ENCODE measurements at regions not wholly inside any gene's neighbourhood (a gene's known extent, or its start where the extent isn't known, plus 50 kb on each side); places are given as distances from the start of the nearest gene placed in this dataset.

DNA sequence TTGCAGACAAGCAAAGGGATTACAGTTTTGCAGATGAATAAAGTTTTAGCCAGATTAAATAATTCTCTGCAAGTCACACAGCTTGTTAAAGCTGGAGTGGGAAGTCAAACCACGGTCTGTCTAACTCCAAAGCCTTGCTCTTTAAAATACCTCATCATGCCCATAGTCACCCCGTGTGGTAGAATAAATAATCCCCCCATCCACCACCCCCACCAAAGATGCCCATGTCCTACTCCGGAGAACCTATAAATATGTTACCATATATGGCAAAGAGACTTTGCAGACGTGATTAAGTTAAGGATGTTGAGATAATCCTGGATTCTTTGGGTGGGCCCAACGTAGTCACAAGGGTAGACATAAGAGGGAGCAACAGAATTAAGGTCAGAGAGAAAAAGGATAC is 118.7 kb downstream of the BEND2 start:
- no peaks in the 10 kb centered on the region for H3K27me3 Mint-ChIP-seq (ENCODE audit: low read depth)
- no peak for TF ChIP-seq CTCF (IDR thresholded peaks at IDR 0.05)
- no peak overlapping the region for H3K4me3 Mint-ChIP-seq (ENCODE audit: unreplicated experiment)
- no peak for DNase-seq (ENCODE audit: low spot score)
- no peak overlapping the region for H3K27ac Mint-ChIP-seq (ENCODE audit: unreplicated experiment)
- peaks cover 7% of the 10 kb centered on the region for H3K4me1 Mint-ChIP-seq (ENCODE audit: low read depth)
- H3K36me3 Mint-ChIP-seq (ENCODE audit: low read depth): no peaks in the 10 kb centered on the region
- H3K9me3 Mint-ChIP-seq (ENCODE audit: low read depth): peaks cover 11% of the 10 kb centered on the region

DNA sequence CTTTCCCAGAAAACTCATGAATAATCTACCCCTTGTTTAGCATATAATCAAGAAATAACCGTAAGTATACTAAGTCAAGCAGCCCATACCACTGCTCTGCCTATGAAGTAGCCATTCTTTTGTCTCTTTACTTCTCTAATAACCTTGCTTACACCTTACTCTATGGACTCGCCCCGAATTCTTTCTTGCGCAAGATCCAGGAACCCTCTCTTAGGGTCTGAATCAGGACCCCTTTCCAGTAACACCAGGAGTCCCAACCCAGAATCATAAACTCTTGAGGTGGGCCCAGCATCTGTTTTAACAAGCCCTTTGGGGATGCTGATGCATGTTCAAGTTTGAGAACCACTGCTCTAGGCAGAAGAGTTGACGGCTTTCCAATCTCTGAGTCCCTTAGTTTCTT is 119.6 kb downstream of the BEND2 start:
- no peak for TF ChIP-seq CTCF (IDR thresholded peaks at IDR 0.05)
- peaks cover 7% of the 10 kb centered on the region for H3K4me1 Mint-ChIP-seq (ENCODE audit: low read depth)
- H3K36me3 Mint-ChIP-seq (ENCODE audit: low read depth): no peaks in the 10 kb centered on the region
- H3K27ac Mint-ChIP-seq (ENCODE audit: unreplicated experiment): no peak overlapping the region
- no peak for DNase-seq (ENCODE audit: low spot score)
- H3K27me3 Mint-ChIP-seq (ENCODE audit: low read depth): no peaks in the 10 kb centered on the region
- peaks cover 11% of the 10 kb centered on the region for H3K9me3 Mint-ChIP-seq (ENCODE audit: low read depth)
- no peak overlapping the region for H3K4me3 Mint-ChIP-seq (ENCODE audit: unreplicated experiment)

DNA sequence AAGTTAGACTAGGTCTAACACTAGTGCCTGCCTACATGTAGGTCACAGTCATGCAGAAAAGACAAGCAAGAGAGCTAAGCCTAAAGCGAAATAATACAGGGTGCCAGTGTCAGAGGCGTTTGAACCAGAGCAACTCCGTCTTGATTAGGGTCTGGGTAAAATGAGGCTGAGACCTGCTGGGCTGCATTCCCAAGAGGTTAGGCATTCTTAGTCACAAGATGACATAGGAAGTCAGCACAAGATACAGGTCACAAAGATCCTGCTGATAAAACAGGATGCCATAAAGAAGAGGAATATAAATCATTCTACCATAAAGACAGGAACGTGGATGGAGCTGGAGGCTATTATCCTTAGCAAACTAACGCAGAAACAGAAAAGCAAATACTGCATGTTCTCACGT is 120.9 kb downstream of the BEND2 start:
- Mint-ChIP-seq H3K27me3 (ENCODE audit: low read depth) (no peaks in the 10 kb centered on the region), H3K4me1 (ENCODE audit: low read depth) (peaks cover 7% of the 10 kb centered on the region), H3K36me3 (ENCODE audit: low read depth) (no peaks in the 10 kb centered on the region), H3K4me3 (ENCODE audit: unreplicated experiment) (no peak overlapping the region), H3K9me3 (ENCODE audit: low read depth) (peaks cover 11% of the 10 kb centered on the region), H3K27ac (ENCODE audit: unreplicated experiment) (no peak overlapping the region)
- TF ChIP-seq CTCF (IDR thresholded peaks at IDR 0.05): no peak
- DNase-seq (ENCODE audit: low spot score): no peak

- H3K36me3 Mint-ChIP-seq (ENCODE audit: low read depth): no peaks in the 10 kb centered on the region
- TF ChIP-seq CTCF (IDR thresholded peaks at IDR 0.05): no peak
- H3K4me3 Mint-ChIP-seq (ENCODE audit: unreplicated experiment): peak overlapping the region; percentile 35
- peaks cover 7% of the 10 kb centered on the region for H3K4me1 Mint-ChIP-seq (ENCODE audit: low read depth)
- H3K27me3 Mint-ChIP-seq (ENCODE audit: low read depth): no peaks in the 10 kb centered on the region
- no peak for DNase-seq (ENCODE audit: low spot score)
- peaks cover 9% of the 10 kb centered on the region for H3K9me3 Mint-ChIP-seq (ENCODE audit: low read depth)
- peak overlapping the region; percentile 35 for H3K27ac Mint-ChIP-seq (ENCODE audit: unreplicated experiment)
Observed at GRCh38 chrX:18098763-18099162, 121.9 kb downstream of the BEND2 start.

GRCh38 chrX:18076434-18076833 is 144.3 kb downstream of the BEND2 start:
- DNase-seq (ENCODE audit: low spot score): no peak
- Mint-ChIP-seq H3K27me3 (ENCODE audit: low read depth) (no peaks in the 10 kb centered on the region), H3K9me3 (ENCODE audit: low read depth) (peaks cover 19% of the 10 kb centered on the region), H3K4me1 (ENCODE audit: low read depth) (no peaks in the 10 kb centered on the region), H3K36me3 (ENCODE audit: low read depth) (no peaks in the 10 kb centered on the region), H3K4me3 (ENCODE audit: unreplicated experiment) (no peak overlapping the region), H3K27ac (ENCODE audit: unreplicated experiment) (no peak overlapping the region)
- TF ChIP-seq CTCF (IDR thresholded peaks at IDR 0.05): no peak
